Heart right ventricle (tissue), 16 donors: ENCODE measurements at regions not wholly inside any gene's neighbourhood (a gene's known extent, or its start where the extent isn't known, plus 50 kb on each side); places are given as distances from the start of the nearest gene placed in this dataset.

Source experiments
- ATAC-seq, 8 donors: fragments of 200-7000 bp; cut with Tn5 transposase; one replicate each; pipeline ENCODE4 v1.9.1; 2020; ENCODE audit warnings: mild to moderate bottlenecking in 8 of 8, moderate library complexity in 8 of 8, moderate number of reproducible peaks in 1 of 8
- DNase-seq, 2 donors: peaks; one replicate each; pipeline ENCODE4 v3.0.0-alpha.2; 2020
- H3K27ac ChIP-seq, 10 donors: fragments of 200-600 bp; sonication (generic) in 2 of 10; one replicate each; pipeline versions ENCODE4 v1.5.0 to v1.8.0; 2020 to 2022; ENCODE audit warnings: mild to moderate bottlenecking in 3 of 10
- H3K27me3 ChIP-seq, 7 donors: fragments of 200-600 bp; one replicate each; pipeline ENCODE4 v1.8.0; 2021 to 2022; ENCODE audit warnings: mild to moderate bottlenecking in 2 of 7
- H3K36me3 ChIP-seq, 9 donors: fragments of 200-600 bp; sonication (generic) in 1 of 9; one replicate each; pipeline versions ENCODE4 v1.5.0 to v1.8.0; 2020 to 2022; ENCODE audit warnings: mild to moderate bottlenecking in 2 of 9
- H3K4me1 ChIP-seq, 9 donors: fragments of 200-600 bp; sonication (generic) in 1 of 9; one replicate each; pipeline versions ENCODE4 v1.5.0 to v1.8.0; 2020 to 2022; ENCODE audit warnings: mild to moderate bottlenecking in 4 of 9
- H3K4me3 ChIP-seq, 10 donors: fragments of 200-600 bp; sonication (generic) in 2 of 10; one replicate each; pipeline versions ENCODE4 v1.5.0 to v1.8.0; 2020 to 2022; ENCODE audit warnings: mild to moderate bottlenecking in 7 of 10, moderate library complexity in 2 of 10
- H3K9me3 ChIP-seq, 11 donors: fragments of 200-600 bp in 10 of 11; sonication (generic) in 2 of 11; one replicate each; pipeline versions ENCODE4 v1.5.0 to v1.8.0; 2013 to 2022; ENCODE audit warnings: mild to moderate bottlenecking in 2 of 11, control low read depth in 1 of 11, moderate library complexity in 1 of 11
- WGBS, 2 donors: extraction: QIAGEN DNeasy Blood & Tissue Kit; methylation state at CpG; one replicate each; pipeline ENCODE4 v1.1.7; 2013; ENCODE audit warnings: inconsistent platforms in 1 of 2; 5-methylcytosine and 5-hydroxymethylcytosine counted together
- intact Hi-C, 10 donors: fragments of 100-400 bp; cut with DNase I; formaldehyde crosslinking; loops; one replicate each; pipeline versions ENCODE4 v1.11.1 to v1.14.2; 2022
- TF ChIP-seq, protein P1 (sequence below), 9 donors: fragments of 200-600 bp; sonication (generic) in 2 of 9; IDR thresholded peaks; one replicate each; pipeline versions ENCODE4 v1.5.0 to v1.8.0; 2021 to 2022; ENCODE audit warnings: antibody characterized with exemption in 9 of 9, mild to moderate bottlenecking in 5 of 9, moderate library complexity in 1 of 9
- donor health status: Arrhythmogenic right ventricular cardiomyopathy.
- donor health status: ischemic (EF 13 %, LVEDD 7.1; RV severe dilation, severe dysfunction).
- donor health status: healthy with polysubstance abuse.
- donor health status: DM: no; HTN: yes; CAD: no.
- donor health status: DM: no; HTN: no; CAD: no.
- donor health status: ischemic (EF 25% LVEDD 6.9; RV normal size, moderate dysfunction).
- donor health status: ischemic (EF 25% LVEDD 5.7; RV mildly dilated, moderate dysfunction).
- donor health status: healthy.
- donor health status: DM: yes; HTN: yes; CAD: no.
- donor health status: Ischemic cardiomyopathy.
- donor health status: ischemic (EF 35%, LVEDD 5.7; RV mildly dilated, moderate dysfunction).
- donor health status: nonischemic (EF 11% LVEDD 7.7; RV severe dilation, severe dysfunction).
- donor health status: DM: yes; HTN: yes; CAD: no.
- donor health status: PGD.
- donor health status: ischemic (EF 29% LVEDD 5.4; RV normal size, mild dysfunction).
- donor health status: nonischemic (EF 23%, LVEDD 6.1; RV moderate dilation, normal function).

DNA sequence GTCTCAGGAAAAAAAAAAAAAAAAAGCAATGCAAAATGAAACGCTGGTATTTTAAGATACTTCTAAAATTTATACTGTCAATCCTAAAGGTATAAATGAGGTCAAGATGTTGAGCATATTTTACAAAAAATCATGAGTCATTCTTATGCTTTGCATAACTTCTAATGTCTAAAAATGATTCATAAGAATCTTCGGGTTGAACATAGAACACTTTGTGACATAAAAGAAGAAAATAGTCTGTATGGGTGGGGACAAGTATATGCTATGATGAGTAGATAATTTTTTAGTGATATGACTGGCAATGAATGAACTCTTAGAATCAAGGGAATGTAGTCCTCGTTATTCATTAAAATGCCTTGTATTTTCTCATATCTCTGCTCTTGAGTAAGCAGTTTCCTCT lies 416.9 kb upstream of the USP24 start:
- no peak for DNase-seq
- Histone ChIP-seq H3K4me3 (no peak overlapping the region), H3K27me3 (no peaks in the 10 kb centered on the region), H3K27ac (peak overlapping the region in 1 of 10 donors; percentile 34), H3K4me1 (peaks cover 0 to 5% (median 0%) of the 10 kb centered on the region in 9 donors), H3K36me3 (no peaks in the 10 kb centered on the region), H3K9me3 (peaks cover 0 to 16% (median 0%) of the 10 kb centered on the region in 11 donors)
- ATAC-seq, result peak in 2 of 8 donors; percentile 16 to 76
- intact Hi-C loops, result no loop called here
- 51 to 58% methylated on average over 3 of the region's 3 CpGs for WGBS, 2 donors
- TF ChIP-seq, protein P1, sequence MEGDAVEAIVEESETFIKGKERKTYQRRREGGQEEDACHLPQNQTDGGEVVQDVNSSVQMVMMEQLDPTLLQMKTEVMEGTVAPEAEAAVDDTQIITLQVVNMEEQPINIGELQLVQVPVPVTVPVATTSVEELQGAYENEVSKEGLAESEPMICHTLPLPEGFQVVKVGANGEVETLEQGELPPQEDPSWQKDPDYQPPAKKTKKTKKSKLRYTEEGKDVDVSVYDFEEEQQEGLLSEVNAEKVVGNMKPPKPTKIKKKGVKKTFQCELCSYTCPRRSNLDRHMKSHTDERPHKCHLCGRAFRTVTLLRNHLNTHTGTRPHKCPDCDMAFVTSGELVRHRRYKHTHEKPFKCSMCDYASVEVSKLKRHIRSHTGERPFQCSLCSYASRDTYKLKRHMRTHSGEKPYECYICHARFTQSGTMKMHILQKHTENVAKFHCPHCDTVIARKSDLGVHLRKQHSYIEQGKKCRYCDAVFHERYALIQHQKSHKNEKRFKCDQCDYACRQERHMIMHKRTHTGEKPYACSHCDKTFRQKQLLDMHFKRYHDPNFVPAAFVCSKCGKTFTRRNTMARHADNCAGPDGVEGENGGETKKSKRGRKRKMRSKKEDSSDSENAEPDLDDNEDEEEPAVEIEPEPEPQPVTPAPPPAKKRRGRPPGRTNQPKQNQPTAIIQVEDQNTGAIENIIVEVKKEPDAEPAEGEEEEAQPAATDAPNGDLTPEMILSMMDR (IDR thresholded peaks at IDR 0.05), result no peak

DNA sequence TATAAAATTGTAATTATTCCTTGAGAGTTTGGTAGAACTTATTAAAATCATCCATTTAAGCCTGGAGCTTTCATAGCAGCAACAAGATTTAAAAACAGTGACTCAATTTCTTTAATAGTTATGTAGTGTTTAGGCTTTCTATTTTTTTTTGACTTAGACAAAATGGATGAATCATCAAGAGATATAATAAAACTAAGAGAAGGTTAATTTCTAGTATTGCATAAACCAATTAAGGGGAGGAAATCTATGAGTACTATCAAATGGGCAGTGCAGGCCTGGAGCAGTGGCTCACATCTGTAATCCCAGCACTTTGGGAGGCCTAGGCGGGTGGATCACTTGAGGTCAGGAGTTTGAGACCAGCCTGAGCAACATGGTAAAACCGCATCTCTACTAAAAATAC lies 416.3 kb upstream of the USP24 start:
- Histone ChIP-seq H3K4me1 (peaks cover 0 to 5% (median 0%) of the 10 kb centered on the region in 9 donors), H3K27ac (no peak overlapping the region), H3K36me3 (no peaks in the 10 kb centered on the region), H3K27me3 (no peaks in the 10 kb centered on the region), H3K4me3 (no peak overlapping the region), H3K9me3 (peaks cover 0 to 16% (median 0%) of the 10 kb centered on the region in 11 donors)
- no peak for ATAC-seq
- WGBS, 2 donors, result 50 to 100% methylated on average over 2 of the region's 2 CpGs
- no peak for DNase-seq
- intact Hi-C loops, result no loop called here
- TF ChIP-seq, protein P1 (IDR thresholded peaks at IDR 0.05), result no peak

- no peak for ATAC-seq
- Histone ChIP-seq H3K27ac (no peak overlapping the region), H3K4me3 (no peak overlapping the region), H3K9me3 (peaks cover 0 to 38% (median 13%) of the 10 kb centered on the region in 11 donors), H3K4me1 (peaks cover 0 to 6% (median 0%) of the 10 kb centered on the region in 9 donors), H3K27me3 (no peaks in the 10 kb centered on the region), H3K36me3 (no peaks in the 10 kb centered on the region)
- intact Hi-C loops, result no loop called here
- WGBS, 2 donors, result 79 to 82% methylated on average over 1 of the region's 1 CpG
- DNase-seq, result no peak
- TF ChIP-seq, protein P1 (IDR thresholded peaks at IDR 0.05), result no peak
Measured at GRCh38 chr1:55626326-55626725, 411.2 kb upstream of the USP24 start.

DNA sequence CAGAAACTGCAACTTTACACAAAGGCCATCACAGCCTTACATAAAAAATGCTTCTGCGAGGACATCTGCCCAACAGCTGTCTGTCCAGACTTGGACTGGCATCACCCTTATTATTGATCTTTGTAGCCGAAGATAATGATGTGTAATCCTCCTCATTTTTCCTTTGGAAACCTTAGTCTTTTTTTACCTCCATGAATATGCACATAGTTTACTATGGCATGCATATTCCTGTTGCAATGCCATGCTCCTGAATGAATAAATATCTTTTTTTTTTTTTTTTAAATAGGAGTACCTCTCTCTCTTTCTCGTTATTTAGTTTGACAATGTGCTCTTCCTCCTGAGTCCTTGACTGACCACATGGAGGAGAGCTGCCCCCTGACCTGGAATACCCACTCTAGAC lies 409.6 kb upstream of the USP24 start:
- Histone ChIP-seq H3K36me3 (no peaks in the 10 kb centered on the region), H3K9me3 (peaks cover 0 to 30% (median 13%) of the 10 kb centered on the region in 11 donors), H3K27ac (no peak overlapping the region), H3K4me3 (no peak overlapping the region), H3K27me3 (no peaks in the 10 kb centered on the region), H3K4me1 (peaks cover 0 to 6% (median 0%) of the 10 kb centered on the region in 9 donors)
- DNase-seq (no peak), ATAC-seq (no peak)
- TF ChIP-seq, protein P1 (IDR thresholded peaks at IDR 0.05), result no peak
- intact Hi-C loops, result no loop called here
- WGBS, 2 donors, result 74 to 93% methylated on average over 3 of the region's 3 CpGs
